GM18511 (cell line): ENCODE measurements at regions not wholly inside any gene's neighbourhood (a gene's known extent, or its start where the extent isn't known, plus 50 kb on each side); places are given as distances from the start of the nearest gene placed in this dataset.

Experiments used
- ATAC-seq: cut with Tn5 transposase; IDR thresholded peaks from one replicate; pipeline ENCODE4 v1.9.1; 2021; ENCODE audit warnings: mild to moderate bottlenecking, moderate library complexity; ENCODE audit not compliant: unreplicated experiment

- no peak for ATAC-seq
These were observed 139.3 kb upstream of the TMCC3 start for GRCh38 chr12:94789510-94790225.

- ATAC-seq: no peak
These were observed 137.9 kb upstream of the TMCC3 start for GRCh38 chr12:94788298-94788697.

GRCh38 chr12:94786906-94787305 is 136.5 kb upstream of the TMCC3 start:
- no peak for ATAC-seq

- no peak for ATAC-seq
These were observed 133.5 kb upstream of the TMCC3 start for GRCh38 chr12:94783862-94784261.

DNA sequence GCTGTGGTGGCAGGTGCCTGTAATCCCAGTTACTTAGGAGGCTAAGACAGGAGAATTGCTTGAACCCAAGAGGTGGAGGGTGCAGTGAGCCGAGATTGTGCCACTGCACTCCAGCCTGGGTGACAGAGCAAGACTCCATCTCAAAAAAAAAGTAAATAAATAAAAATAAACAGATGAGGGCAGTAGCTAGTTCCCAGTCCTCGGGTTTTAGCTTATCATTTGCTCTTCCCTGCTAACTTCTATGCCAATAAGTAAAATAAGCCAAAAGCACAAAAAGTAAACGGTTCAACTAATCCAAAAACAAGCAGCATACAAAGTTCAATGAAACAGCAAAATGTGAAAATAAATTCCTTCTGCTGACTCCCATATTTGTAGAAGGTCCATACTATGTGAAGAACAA is 133.0 kb upstream of the TMCC3 start:
- ATAC-seq: no peak

GRCh38 chr12:94781835-94782234 is 131.5 kb upstream of the TMCC3 start:
- no peak for ATAC-seq

DNA sequence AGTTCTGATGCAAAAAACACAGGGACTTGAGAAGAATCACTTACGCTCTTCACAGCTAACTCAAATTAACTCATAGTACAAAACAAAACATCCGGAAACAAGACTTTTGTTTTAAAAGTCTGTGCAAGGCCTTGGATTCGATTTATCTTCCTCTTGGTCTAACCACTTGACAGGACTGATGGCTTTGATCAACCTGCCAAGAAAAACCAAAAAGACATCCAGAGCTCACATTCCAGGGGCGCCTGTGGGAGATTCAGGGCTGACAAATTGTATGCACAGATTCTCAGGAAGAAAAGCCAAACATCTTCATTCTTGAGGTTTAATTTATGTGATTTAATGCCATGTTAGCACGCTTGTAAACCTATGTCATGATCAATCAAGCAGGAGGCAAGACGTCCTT is 129.1 kb upstream of the TMCC3 start:
- no peak for ATAC-seq

DNA sequence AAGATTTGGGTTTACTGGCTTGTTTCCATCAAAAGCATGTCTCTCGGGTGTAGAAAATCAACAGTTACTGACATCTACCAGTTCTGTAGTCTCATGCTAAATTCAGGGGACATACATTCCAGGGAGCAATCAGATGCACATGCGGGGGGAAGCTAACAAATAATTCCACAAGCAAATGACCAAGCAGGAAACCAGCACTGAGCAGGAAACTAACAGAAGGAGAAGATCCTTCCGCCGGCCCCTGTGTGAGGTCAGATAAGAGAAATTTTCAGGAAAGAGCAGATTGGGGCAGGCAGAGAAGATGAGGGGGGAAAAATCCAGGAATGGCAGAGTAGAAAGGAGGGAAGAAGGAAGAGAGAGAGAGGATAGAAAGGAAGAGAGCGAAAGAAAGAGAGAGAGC is 127.6 kb upstream of the TMCC3 start:
- ATAC-seq: no peak

- no peak for ATAC-seq
These were observed 125.4 kb upstream of the TMCC3 start for GRCh38 chr12:94775710-94776109.

DNA sequence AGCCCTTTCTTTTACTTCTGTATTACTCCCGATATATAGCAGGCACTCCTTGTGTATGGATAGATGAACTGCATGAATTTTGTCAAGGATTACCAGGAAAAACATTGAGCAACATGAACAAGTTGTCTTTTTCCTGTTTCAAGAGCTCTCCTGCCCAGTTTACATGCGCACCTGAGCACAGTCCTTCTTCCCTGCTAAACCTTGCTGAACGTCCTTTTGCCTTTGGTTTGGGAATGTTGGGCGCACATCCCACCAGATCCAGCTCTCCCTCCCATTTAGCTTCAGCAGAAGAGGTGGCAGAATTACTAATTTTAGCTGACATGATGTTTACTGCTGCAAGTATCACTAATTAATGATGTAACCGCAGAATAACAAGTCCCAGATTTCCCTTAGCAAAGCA is 121.4 kb upstream of the TMCC3 start:
- no peak for ATAC-seq

DNA sequence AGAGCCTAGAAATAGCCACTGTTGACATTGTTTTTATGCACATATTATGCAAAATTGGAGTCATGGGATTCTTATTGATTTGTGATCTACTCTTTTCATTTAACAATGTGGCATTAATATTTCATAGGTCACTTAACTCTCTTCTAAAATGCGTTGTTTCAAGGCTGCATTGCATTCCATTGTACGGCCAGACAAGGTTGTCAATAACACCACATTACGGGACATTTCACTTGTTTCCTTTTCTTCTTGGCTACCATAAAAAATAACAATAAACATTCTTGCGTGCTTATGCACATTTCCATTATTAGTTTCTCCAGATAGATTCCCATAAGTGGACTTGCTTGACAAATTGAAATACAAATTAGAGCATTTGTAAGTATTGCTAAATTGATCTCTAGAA is 120.8 kb upstream of the TMCC3 start:
- no peak for ATAC-seq

DNA sequence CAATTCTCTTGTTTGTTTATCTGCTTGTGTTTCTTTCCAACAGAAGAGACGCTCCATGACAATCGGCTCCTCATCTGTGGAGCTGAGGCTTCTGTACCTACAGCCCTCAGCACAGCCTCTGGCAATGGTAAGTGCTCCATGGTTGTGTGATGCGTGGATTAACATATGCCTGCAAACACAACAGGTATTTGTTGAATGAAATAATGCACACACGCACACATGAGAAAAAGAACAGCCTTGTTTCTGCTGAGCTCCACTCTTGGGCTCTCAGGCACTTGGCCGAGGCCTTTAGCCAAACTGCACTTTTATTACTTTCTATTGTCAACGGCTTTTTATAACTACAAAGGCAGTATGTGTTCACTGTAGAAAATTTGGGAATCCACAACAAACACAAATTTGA is 120.4 kb upstream of the TMCC3 start:
- ATAC-seq: no peak

DNA sequence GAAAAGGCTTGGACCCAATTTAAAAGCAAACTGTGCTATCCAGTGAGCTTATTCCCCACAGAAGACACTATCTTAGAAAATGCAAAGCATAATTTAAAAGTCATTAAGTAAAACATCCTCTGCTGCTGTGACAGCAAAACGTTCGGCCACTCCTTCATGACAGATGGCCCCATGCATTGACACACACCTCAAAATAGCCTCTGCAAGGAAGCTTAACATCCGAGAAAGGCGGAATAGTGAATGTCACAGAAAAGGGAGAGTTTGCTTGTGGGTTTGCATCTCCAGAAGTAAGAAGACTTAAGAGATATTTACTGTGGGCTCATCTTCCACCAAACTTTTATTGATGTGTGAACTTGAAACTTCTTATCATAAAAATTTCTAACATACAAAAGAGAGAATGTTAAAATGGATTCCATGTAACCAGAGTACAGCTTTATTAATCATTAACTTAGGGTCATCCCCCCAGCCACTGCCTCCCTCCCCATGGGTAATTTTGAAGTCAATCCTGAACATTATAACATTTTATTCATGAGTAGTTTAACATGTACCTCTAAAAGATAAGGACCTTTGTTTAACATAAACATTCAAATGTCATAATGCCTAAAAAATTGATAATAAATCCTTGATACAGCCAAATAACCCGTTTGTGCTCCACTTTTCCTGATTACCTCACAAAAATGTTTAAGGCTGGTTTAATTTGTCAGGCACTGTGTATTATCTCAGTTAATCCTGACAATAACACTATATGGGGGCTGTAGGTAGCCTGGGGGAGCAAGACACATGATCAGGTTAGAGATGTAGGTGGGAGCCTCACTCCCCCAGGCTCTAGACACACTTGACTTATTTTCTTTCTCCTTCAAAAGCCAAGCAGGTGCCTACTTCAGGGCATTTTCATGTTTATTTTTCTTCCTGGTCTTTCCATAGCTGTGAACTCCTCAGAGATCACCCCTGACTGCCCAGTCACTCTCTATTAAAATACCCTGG is 119.7 kb upstream of the TMCC3 start:
- ATAC-seq: no peak

DNA sequence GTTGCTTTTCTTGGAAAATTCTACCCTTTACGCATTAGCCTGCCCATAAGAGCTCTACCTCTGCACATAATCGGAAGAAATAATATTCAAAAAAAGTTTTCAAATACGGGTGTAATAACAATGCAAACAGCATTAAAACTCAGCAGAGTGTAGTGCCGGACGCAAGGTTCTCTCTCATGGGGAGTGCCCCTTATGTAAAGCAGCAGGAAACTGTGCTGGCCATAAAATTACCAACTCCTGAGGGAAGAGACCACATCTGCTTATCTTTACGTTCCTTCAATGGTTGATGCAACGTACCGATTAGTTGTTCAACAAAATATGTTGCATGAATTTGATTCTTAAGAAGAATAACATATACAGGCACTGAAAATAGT is 118.7 kb upstream of the TMCC3 start:
- ATAC-seq: peak; percentile 82

DNA sequence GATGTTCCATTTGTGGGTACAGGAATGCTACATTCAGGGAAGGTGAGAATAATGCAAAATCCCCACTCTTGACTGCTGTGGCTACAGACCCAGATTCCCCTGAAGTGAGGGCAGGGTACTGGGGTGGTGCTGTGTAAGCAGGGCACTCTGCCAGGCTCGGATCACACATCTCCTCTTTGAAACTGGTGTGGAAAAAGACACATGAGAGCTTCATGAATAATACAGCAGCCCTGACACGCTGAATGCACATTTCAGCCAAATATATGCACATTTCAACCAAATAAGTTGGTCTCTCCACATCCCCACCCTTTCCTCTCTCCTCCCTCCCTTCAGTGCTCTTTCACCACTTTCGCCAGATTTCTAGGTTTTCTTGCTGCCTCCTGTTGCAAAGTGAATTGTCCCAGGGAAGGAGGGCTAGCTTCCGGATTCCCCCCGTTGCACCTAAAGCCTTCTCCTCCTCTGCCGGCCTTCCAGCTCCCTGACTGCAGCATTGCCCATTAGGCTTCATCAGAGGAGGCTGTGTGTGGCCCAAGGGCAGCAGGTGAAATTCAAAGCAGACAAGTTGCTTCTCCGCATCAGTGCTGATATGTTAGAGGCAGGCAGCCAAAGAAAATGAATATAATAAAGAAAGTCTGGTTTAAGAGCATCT is 118.2 kb upstream of the TMCC3 start:
- ATAC-seq: peak; percentile 58

DNA sequence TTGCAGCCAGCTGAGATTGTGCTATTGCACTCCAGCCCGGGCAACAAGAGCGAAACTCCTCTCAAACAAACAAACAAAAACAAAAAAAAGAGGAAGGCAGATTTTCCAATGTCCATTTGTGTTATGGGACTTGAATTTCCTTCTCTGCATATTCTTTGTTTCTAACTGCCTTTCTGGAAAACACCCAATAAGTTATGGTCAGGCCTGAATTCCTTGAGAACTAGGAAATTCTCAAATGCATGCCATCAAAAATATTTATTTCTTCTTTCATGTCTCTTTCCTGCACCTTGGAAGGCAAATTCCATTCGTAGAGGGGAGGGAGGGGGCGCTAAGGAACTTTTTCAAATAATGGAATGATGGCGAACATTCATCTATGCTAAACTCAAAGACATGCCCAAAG is 117.6 kb upstream of the TMCC3 start:
- ATAC-seq: no peak

DNA sequence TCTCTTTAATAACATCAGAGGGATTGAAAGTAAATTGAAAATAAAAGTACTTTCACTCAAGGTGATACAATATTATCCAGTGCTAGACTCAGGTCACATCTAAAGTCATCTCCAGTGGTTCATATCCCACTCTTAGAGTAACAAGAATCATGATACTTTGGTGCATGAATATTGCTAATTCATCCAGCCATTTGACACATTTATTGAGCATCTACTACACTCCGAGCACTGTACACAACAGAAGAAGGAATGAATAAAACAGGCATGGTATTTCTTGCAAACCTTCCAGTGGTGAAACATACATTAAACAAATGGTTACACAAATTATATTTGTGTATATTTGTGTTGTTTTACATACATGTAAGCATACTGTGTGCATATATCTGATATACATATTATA is 116.0 kb upstream of the TMCC3 start:
- no peak for ATAC-seq

DNA sequence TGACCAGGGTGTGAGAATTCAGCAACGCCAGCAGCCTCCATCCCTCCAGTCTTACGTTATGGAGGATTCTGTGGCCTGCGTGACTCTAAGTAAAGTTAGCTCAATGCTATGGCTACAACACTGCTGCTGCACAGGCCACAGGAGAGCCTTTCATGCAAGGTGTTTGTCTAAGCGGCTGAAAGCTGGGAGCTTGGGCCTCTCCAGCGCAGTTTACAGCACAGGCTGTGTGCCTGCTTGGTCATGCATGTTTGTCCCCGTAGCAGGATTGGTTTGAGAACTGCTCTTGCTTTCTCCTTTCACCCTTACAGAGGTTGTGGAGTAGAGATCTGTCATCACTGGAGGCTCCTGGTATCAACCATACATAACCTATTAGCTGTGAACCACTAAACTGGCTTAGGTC is 113.1 kb upstream of the TMCC3 start:
- peak; percentile 38 for ATAC-seq

DNA sequence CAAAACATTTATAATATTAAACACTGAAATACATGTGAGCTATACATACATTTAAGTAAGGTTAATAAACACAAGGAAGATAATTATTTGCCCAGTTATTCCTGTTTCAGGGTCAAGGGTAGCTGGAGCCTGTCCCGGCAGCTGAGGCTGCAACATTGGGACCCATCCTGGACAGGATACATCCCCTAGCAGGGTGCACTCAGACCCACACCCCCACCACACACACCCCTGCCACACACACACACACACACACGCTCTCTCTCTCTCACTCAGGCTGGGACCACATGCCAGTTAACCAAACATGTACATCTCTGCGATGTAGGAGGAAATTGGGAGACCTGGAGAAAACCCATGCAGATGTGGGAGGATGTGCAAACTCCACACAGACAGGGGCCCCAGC is 112.6 kb upstream of the TMCC3 start:
- ATAC-seq: no peak

DNA sequence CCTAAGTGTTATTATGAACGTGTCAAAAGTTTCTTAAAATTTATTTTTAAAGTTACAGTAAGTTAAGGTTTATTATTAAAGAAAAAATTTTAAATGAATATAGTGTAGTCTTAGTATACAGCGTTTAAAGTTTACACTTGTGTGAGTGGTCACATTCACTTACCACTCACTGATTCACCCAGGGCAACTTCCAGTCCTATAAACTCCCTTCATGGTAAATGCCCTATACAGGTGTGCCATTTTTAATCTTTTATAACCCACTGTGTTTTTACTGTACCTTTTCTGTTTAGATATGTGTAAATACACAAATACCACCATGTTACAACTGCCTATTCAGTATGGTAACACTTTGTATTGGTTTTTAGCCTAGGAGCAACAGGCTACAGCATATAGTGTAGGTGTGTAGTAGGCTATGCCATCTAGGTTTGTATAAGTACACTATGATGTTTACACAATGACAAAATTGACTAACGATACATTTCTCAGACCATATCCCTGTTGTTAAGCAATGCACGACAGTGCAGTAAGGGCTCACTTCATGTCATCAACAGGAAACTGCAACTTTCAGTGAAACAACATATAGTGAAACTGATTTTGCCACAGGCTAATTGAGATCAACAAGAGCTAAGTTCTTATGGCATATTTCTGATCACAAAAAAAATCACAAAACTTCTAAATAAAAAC is 112.0 kb upstream of the TMCC3 start:
- ATAC-seq: peak; percentile 71

DNA sequence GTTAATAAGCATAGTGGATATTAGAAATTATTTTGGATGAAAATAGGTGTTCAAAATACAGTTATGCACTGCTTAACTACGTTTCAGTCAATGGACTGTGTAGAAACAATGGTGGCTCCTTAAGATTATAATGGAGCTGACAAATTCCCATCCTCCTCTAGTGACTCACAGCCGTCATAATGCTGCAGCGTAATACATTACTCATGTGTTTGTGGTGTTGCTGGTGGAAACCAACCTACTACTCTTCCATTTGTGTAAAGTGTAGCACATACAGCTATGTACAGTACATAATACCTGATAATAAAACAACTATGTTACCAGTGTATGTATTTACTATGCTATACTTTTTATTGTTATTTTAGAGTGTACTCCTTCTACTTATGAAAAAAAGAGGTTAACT is 111.2 kb upstream of the TMCC3 start:
- ATAC-seq: no peak
